Epithelial cell of esophagus (primary cell): ENCODE measurements at regions not wholly inside any gene's neighbourhood (a gene's known extent, or its start where the extent isn't known, plus 50 kb on each side); places are given as distances from the start of the nearest gene placed in this dataset.

Experiments used
- DNase-seq: peaks from one replicate; pipeline ENCODE4 v3.0.0; 2010; ENCODE audit warnings: low read depth
- H3K4me3 ChIP-seq: 2 replicates; pipeline ENCODE4 v1.5.1; 2011; ENCODE audit warnings: mild to moderate bottlenecking, low read length, control low read depth
- CTCF ChIP-seq: IDR thresholded peaks from 2 replicates; pipeline ENCODE4 v1.5.1; 2011; ENCODE audit warnings: low read depth, mild to moderate bottlenecking, low read length, control low read depth, inconsistent platforms; ENCODE audit not compliant: insufficient read depth; ENCODE audit errors: missing control alignments

- no peak for TF ChIP-seq CTCF
- peak; percentile 57 for DNase-seq
- H3K4me3 ChIP-seq = no peak overlapping the region
Measured at GRCh38 chr18:41324020-41324791, 630.8 kb upstream of the PIK3C3 start.

- DNase-seq = peak; percentile 44
- H3K4me3 ChIP-seq = no peak overlapping the region
- TF ChIP-seq CTCF = no peak
Measured at GRCh38 chr18:41323044-41323443, 632.0 kb upstream of the PIK3C3 start.

GRCh38 chr18:41320100-41320499 lies 634.9 kb upstream of the PIK3C3 start:
- DNase-seq = peak; percentile 82
- TF ChIP-seq CTCF = no peak

GRCh38 chr18:41315134-41315533 lies 639.9 kb upstream of the PIK3C3 start:
- TF ChIP-seq CTCF = no peak
- DNase-seq = no peak
- H3K4me3 ChIP-seq = no peak overlapping the region

More at GRCh38 chr18:41320100-41320499, 634.9 kb upstream of the PIK3C3 start:
- no peak overlapping the region for H3K4me3 ChIP-seq

- H3K4me3 ChIP-seq = no peak overlapping the region
- DNase-seq = no peak
- no peak for TF ChIP-seq CTCF
Measured at GRCh38 chr18:41311571-41312547, 643.2 kb upstream of the PIK3C3 start.

- DNase-seq = no peak
- no peak overlapping the region for H3K4me3 ChIP-seq
- no peak for TF ChIP-seq CTCF
Measured at GRCh38 chr18:41297740-41298139, 657.3 kb upstream of the PIK3C3 start.
